ENCODE measurements at regions not wholly inside any gene's neighbourhood (a gene's known extent, or its start where the extent isn't known, plus 50 kb on each side); places are given as distances from the start of the nearest gene placed in this dataset.

GRCh38 chrX:145716226-145716625 is 101.4 kb upstream of the SLITRK2 start:
- H3K4me3 ChIP-seq, result no peak overlapping the region
- no peaks in the 10 kb centered on the region for H3K4me1 ChIP-seq
- H3K36me3 ChIP-seq, result no peaks in the 10 kb centered on the region
- TF ChIP-seq CTCF (IDR thresholded peaks at IDR 0.05 in 8 of 11, conservative IDR thresholded peaks at IDR 0.05 in 3 of 11), result no peak
- TF ChIP-seq POLR2AphosphoS5 (IDR thresholded peaks at IDR 0.05), result no peak
- TF ChIP-seq POLR2A (IDR thresholded peaks at IDR 0.05), result no peak
- no peak for DNase-seq
- no peaks in the 10 kb centered on the region for H3K27me3 ChIP-seq (replicated peaks in 1 of 7)
- no peak overlapping the region for H3K27ac ChIP-seq
- WGBS, 5 donors, result 82 to 97% (median 82%) methylated on average over 2 of the region's 2 CpGs
- H3K9me3 ChIP-seq, result no peaks in the 10 kb centered on the region
- intact Hi-C loops (cut with DNase I; ENCODE audit: low total_unique reads), result no loop called here

DNA sequence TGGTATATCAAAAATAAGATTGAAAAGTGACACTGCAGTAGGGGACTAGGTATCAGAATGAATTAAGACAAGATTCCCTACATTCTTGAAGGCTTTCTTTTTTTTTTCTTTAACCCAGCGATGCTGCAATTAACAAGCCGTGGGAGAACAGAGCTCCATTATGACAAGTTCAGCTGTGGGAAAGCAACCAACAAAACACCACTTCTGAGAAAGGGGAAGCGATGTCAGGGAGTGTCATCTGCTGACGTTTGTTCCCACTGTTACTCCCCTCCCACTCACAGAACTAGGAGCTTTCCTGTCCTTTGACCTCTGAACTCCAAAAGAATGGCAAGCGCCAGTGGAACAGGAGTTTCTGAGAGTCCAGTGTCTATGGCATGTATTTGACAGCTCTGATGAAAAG is 90.2 kb upstream of the SLITRK2 start:
- H3K9me3 ChIP-seq, result no peaks in the 10 kb centered on the region
- WGBS, 5 donors, result 42 to 65% (median 46%) methylated on average over 5 of the region's 5 CpGs
- H3K36me3 ChIP-seq, result no peaks in the 10 kb centered on the region
- H3K27ac ChIP-seq, result peak overlapping the region in 2 of 8 donors; percentile 5 to 32
- no peaks in the 10 kb centered on the region for H3K4me1 ChIP-seq
- no peaks in the 10 kb centered on the region for H3K27me3 ChIP-seq (replicated peaks in 1 of 7)
- H3K4me3 ChIP-seq, result no peak overlapping the region
- no peak for DNase-seq
- peak in 1 of 3 donors; percentile 32 for TF ChIP-seq POLR2AphosphoS5 (IDR thresholded peaks at IDR 0.05)
- TF ChIP-seq POLR2A (IDR thresholded peaks at IDR 0.05), result no peak
- intact Hi-C loops (cut with DNase I; ENCODE audit: low total_unique reads), result no loop called here

GRCh38 chrX:145729635-145730034 is 88.0 kb upstream of the SLITRK2 start:
- no peak overlapping the region for H3K4me3 ChIP-seq
- no peak for DNase-seq
- H3K9me3 ChIP-seq, result peaks cover 0 to 2% (median 0%) of the 10 kb centered on the region in 8 donors
- WGBS, 5 donors, result 66 to 84% (median 73%) methylated on average over 5 to 6 of the region's 6 CpGs
- TF ChIP-seq POLR2AphosphoS5 (IDR thresholded peaks at IDR 0.05) (no peak), CTCF (IDR thresholded peaks at IDR 0.05 in 8 of 11, conservative IDR thresholded peaks at IDR 0.05 in 3 of 11) (no peak), POLR2A (IDR thresholded peaks at IDR 0.05) (no peak)
- H3K4me1 ChIP-seq, result no peaks in the 10 kb centered on the region
- intact Hi-C loops (cut with DNase I; ENCODE audit: low total_unique reads), result no loop called here
- no peaks in the 10 kb centered on the region for H3K36me3 ChIP-seq
- H3K27me3 ChIP-seq (replicated peaks in 1 of 7), result no peaks in the 10 kb centered on the region
- H3K27ac ChIP-seq, result peak overlapping the region in 2 of 8 donors; percentile 3 to 5

GRCh38 chrX:145735036-145735435 is 82.6 kb upstream of the SLITRK2 start:
- Histone ChIP-seq H3K4me1 (no peaks in the 10 kb centered on the region), H3K27ac (no peak overlapping the region), H3K36me3 (no peaks in the 10 kb centered on the region), H3K4me3 (no peak overlapping the region), H3K9me3 (peaks cover 0 to 2% (median 0%) of the 10 kb centered on the region in 8 donors), H3K27me3 (replicated peaks in 1 of 7) (no peaks in the 10 kb centered on the region)
- WGBS, 5 donors, result 54 to 81% (median 56%) methylated on average over 1 of the region's 1 CpG
- intact Hi-C loops (cut with DNase I; ENCODE audit: low total_unique reads), result no loop called here
- TF ChIP-seq CTCF (IDR thresholded peaks at IDR 0.05 in 8 of 11, conservative IDR thresholded peaks at IDR 0.05 in 3 of 11), result no peak
- no peak for TF ChIP-seq POLR2A (IDR thresholded peaks at IDR 0.05)
- no peak for TF ChIP-seq POLR2AphosphoS5 (IDR thresholded peaks at IDR 0.05)
- no peak for DNase-seq

- intact Hi-C loops (cut with DNase I; ENCODE audit: low total_unique reads), result no loop called here
Measured at GRCh38 chrX:145751943-145752342, 65.7 kb upstream of the SLITRK2 start.

More at GRCh38 chrX:145751943-145752342, 65.7 kb upstream of the SLITRK2 start:
- Histone ChIP-seq H3K4me3 (no peak overlapping the region), H3K27me3 (replicated peaks in 1 of 7) (no peaks in the 10 kb centered on the region), H3K9me3 (peaks cover 0 to 5% (median 0%) of the 10 kb centered on the region in 8 donors), H3K36me3 (no peaks in the 10 kb centered on the region), H3K4me1 (no peaks in the 10 kb centered on the region), H3K27ac (no peak overlapping the region)
- 64 to 94% (median 65%) methylated on average over 2 of the region's 2 CpGs for WGBS, 5 donors
- TF ChIP-seq POLR2AphosphoS5 (IDR thresholded peaks at IDR 0.05) (no peak), CTCF (IDR thresholded peaks at IDR 0.05 in 8 of 11, conservative IDR thresholded peaks at IDR 0.05 in 3 of 11) (no peak), POLR2A (IDR thresholded peaks at IDR 0.05) (no peak)
- no peak for DNase-seq
